T-helper 9 cell (primary cell): ENCODE measurements at regions not wholly inside any gene's neighbourhood (a gene's known extent, or its start where the extent isn't known, plus 50 kb on each side); places are given as distances from the start of the nearest gene placed in this dataset.
"Not testable (repeated sequence)": the region's sequence is repeated elsewhere in the genome, so short reads cannot be mapped to it uniquely, and the experiment has no call there.

Experiments
- DNase-seq: peaks from one replicate; pipeline ENCODE4 v3.0.0-alpha.2; 2020

GRCh38 chr14:22491683-22492621, 97.1 kb downstream of the DAD1 start:
- no peak for DNase-seq

- not testable (repeated sequence) for DNase-seq
These were observed 98.0 kb downstream of the DAD1 start for GRCh38 chr14:22491053-22491452.

GRCh38 chr14:22489957-22490950, 98.8 kb downstream of the DAD1 start:
- DNase-seq, result no peak

GRCh38 chr14:22489244-22489545, 99.8 kb downstream of the DAD1 start:
- DNase-seq, result no peak

- no peak for DNase-seq
These were observed 100.3 kb downstream of the DAD1 start for GRCh38 chr14:22488522-22489243.

GRCh38 chr14:22487941-22488340, 101.1 kb downstream of the DAD1 start:
- DNase-seq, result no peak

- DNase-seq, result no peak
These were observed 101.6 kb downstream of the DAD1 start for GRCh38 chr14:22487401-22487800.

- no peak for DNase-seq
These were observed 102.3 kb downstream of the DAD1 start for GRCh38 chr14:22486675-22487074.

- no peak for DNase-seq
These were observed 103.4 kb downstream of the DAD1 start for GRCh38 chr14:22485649-22486048.

- no peak for DNase-seq
These were observed 103.8 kb downstream of the DAD1 start for GRCh38 chr14:22485178-22485577.

- no peak for DNase-seq
These were observed 104.4 kb downstream of the DAD1 start for GRCh38 chr14:22484632-22485031.

- DNase-seq, result no peak
These were observed 105.0 kb downstream of the DAD1 start for GRCh38 chr14:22483863-22484593.

- DNase-seq, result no peak
These were observed 106.1 kb downstream of the DAD1 start for GRCh38 chr14:22482782-22483553.

GRCh38 chr14:22482085-22482694, 106.8 kb downstream of the DAD1 start:
- DNase-seq, result no peak

- DNase-seq, result no peak
These were observed 107.5 kb downstream of the DAD1 start for GRCh38 chr14:22481546-22481945.

GRCh38 chr14:22479776-22480464, 109.1 kb downstream of the DAD1 start:
- no peak for DNase-seq

- DNase-seq, result no peak
These were observed 109.9 kb downstream of the DAD1 start for GRCh38 chr14:22479132-22479531.

- no peak for DNase-seq
These were observed 110.4 kb downstream of the DAD1 start for GRCh38 chr14:22478670-22479069.

- DNase-seq, result no peak
These were observed 110.8 kb downstream of the DAD1 start for GRCh38 chr14:22478247-22478646.

- no peak for DNase-seq
These were observed 111.3 kb downstream of the DAD1 start for GRCh38 chr14:22477569-22478194.
